Left lobe of liver (tissue), 2 donors: ENCODE measurements at regions not wholly inside any gene's neighbourhood (a gene's known extent, or its start where the extent isn't known, plus 50 kb on each side); places are given as distances from the start of the nearest gene placed in this dataset.
"Not testable (repeated sequence)": the region's sequence is repeated elsewhere in the genome, so short reads cannot be mapped to it uniquely, and the experiment has no call there.

Experiments
- ATAC-seq: fragments of 200-7000 bp; cut with Tn5 transposase; one replicate; pipeline ENCODE4 v1.9.1; 2020; ENCODE audit warnings: mild to moderate bottlenecking, moderate library complexity
- DNase-seq: peaks from one replicate; pipeline ENCODE4 v3.0.0-alpha.2; 2020; ENCODE audit warnings: low spot score
- donor health status: DM: no; HTN: no; CAD: no; lungs with moderate emphysema.
- donor health status: DM: no; HTN: yes; CAD: no.

DNA sequence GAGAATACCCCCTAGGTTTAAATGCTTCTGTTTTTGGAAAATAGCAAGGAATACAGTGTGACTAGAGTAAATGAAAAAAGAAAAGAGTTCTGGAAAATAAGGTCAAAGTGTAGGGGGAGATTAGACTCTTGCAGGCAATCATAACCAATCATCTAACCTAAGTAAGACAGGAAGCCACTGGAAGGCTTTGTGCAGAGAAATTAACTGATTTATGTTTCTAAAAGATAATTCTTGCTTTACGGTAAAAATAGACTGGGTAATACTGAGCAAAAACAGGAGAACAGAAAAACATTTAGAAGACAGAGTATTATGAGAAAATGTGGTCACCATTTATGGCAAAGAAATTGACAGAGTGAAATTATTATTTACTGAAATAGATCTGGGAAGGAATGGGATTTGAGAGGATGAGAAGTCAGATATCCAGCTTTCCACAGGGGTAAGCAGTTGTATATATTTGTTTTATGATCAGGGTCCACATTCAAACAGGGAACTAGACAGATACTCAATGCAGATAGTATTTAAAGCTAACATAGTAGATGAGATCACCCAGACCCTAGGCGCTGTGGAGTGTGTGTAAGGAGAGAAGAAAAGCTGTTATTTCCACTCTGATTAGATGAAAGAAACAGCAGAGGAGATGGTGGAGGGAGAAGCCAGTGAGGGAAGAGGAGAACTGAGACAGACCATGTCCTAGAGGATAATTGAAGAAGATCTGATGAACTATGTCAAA, 1225.3 kb downstream of the CDH11 start:
- no peak for ATAC-seq
- no peak for DNase-seq

- no peak for DNase-seq
- no peak for ATAC-seq
Observed at GRCh38 chr16:63890723-63891122, 1231.1 kb downstream of the CDH11 start.

DNA sequence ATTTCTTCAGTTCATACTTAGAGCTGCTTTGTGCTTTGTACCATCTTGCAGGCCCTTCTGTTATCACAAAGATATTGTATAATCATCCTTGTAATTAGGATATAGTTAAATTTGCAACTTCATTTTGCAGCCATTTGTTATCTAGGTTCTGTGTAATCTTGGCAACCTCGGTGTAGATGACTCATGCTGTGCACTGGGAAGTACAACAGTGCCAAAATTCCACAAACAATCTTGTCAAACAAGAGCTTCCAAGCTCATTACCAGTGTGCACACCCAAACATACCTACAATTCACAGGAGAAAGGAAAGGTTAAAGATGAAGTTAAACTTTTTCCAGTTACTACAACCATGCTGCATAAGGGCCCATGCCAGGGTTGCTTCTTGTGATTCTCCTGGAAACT, 1231.8 kb downstream of the CDH11 start:
- ATAC-seq, result no peak
- DNase-seq, result no peak

DNA sequence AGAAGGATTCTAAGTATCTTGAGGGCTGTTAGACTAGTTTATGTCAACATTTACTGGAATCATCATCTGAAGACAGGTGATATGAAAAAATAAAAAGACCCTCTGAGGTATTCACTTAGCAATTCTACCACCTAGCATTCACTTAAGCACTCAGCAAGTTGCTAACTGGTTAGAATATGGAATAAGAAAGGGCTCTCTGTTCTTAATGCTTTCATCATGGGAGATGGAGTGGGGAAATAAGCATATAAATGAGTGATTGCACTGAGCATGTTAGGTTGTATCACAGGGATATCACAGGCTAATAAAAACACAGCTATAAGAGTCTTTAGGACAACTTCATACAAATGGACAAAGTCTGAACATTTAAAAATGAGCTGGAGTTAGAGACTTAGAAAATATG, 1238.8 kb downstream of the CDH11 start:
- ATAC-seq (no peak), DNase-seq (no peak)

- ATAC-seq (no peak), DNase-seq (no peak)
Observed at GRCh38 chr16:63882576-63882975, 1239.3 kb downstream of the CDH11 start.

DNA sequence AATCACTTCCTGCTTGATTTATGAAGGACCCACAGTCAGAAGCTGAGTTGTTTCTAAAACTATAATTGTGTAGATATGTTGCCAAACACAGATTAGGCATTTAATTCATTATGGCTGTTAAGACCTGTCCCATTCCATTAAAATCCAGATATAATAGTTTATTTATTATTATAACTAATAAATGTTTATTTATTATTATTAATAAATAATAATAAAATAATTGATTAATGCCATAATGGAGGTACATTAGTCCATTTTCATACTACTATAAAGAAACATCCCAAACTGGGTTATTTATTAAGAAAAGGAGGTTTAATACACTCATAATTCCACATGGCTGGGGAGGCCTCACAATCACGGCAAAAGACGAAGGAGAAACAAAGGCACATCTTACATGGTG, 1240.9 kb downstream of the CDH11 start:
- DNase-seq (no peak), ATAC-seq (no peak)

DNA sequence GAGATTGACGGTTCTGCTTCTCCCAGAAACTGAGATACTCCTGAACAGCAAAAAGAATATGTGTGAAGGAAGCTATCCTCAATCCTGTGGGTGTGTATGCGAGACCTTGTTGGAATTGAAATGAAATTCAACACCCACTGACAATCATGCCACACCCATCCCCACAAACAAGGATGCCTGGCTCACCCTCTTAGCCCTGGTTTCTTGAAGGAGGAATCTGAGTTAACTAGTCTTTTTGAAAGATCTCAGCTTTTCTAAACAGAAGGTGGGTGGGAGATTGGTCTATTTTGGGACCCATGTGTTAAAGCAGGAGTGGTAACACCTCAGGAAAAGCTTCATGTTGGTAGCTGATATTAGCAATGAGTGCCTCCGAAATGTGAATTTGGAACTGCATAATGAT, 1244.5 kb downstream of the CDH11 start:
- ATAC-seq (no peak), DNase-seq (no peak)

- ATAC-seq (no peak), DNase-seq (no peak)
Observed at GRCh38 chr16:63876103-63876502, 1245.8 kb downstream of the CDH11 start.

DNA sequence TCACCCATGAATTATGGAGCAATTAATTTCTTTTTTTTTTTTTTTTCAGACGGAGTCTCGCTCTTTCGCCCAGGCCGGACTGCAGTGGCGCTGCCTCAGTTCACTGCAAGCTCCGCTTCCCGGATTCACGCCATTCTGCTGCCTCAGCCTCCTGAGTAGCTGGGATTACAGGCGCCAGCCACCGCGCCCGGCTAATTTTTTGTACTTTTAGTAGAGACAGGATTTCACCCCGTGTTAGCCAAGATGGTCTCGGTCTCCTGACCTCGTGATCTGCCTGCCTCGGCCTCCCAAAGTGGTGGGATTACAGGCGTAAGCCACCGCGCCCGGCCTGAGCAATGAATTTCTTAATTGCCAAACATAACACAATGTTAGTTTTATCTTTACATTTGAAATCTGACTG, 1261.2 kb downstream of the CDH11 start:
- not testable (repeated sequence) for ATAC-seq, DNase-seq

DNA sequence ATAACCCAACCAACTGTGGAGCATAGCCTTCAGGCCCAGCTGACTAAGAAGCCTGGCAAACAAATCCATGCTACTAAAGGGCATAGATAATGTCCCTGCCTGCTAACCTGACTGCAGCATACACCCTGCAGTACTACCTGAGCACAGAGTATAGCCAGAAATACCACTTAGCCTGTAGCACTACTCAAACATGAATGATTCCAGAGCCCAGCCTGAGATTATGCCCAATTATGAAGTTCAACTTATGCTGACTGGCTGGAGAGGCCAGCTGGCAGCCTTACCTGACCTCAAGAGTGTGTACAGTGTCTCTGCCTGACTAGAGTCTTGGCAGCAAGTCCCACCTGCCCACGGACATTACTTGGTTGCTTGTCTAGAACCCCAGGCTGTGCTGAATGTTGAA, 1265.3 kb downstream of the CDH11 start:
- ATAC-seq, result no peak
- no peak for DNase-seq

GRCh38 chr16:63850979-63851378, 1270.9 kb downstream of the CDH11 start:
- ATAC-seq (no peak), DNase-seq (no peak)

- DNase-seq, result no peak
- ATAC-seq, result no peak
Observed at GRCh38 chr16:63841271-63841670, 1280.6 kb downstream of the CDH11 start.

GRCh38 chr16:63830061-63830460, 1291.8 kb downstream of the CDH11 start:
- DNase-seq, result no peak
- ATAC-seq, result no peak

DNA sequence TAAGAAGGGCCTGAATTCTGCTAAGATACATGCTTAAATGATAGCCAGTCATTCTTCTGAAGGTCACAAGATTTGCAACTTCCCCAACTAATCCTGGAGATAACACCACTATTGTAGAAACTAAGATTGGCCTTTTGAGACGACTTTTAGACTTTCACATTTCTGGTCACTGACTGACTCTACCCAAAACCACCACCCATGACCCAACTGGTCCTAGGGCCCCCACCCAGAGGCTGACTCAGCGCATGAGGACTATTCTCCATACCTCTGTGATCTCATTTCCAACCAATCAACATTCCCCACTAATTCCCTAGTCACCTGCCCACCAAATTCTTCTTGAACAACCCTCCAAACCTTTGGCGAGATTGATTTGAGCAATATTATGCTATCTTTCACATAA, 1299.0 kb downstream of the CDH11 start:
- DNase-seq (no peak), ATAC-seq (no peak)

GRCh38 chr16:63816276-63816675, 1305.6 kb downstream of the CDH11 start:
- no peak for ATAC-seq
- DNase-seq, result no peak

DNA sequence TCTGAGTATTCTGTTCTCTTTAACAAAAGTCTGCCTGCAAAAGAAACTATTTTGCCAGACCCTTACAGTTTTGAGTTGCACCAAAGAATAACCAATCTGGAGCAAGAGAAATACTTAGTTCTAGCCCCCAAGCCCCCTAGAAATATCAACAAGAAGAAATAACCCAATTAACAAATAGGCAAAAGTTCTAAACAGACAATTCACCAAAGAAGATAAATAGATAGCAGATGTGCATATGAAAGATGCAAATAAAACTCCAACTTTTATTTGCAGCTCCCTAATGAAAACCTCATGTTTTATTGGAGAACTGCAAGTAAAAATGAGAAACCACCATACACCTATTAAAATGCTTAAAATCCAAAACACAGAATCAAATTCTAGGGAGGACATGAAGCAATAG, 1308.0 kb downstream of the CDH11 start:
- no peak for ATAC-seq

DNA sequence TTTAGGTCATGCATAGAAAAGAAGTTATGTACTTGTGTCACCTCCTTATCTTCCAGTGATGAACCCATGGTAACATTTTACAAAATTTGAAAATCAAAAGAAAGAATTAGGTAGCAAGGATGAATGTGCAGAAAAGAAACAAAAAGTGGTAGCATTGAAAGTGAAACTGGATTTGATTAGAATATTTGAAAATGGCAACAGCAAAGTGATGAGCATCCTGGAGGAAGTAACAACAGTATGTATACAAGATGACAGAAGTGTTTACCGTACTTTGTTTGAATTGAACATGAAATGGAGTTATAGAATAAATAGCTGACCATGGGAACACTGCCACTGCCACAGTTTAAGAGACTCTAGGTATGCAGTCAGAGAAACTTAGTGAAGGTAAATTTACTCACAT, 1313.1 kb downstream of the CDH11 start:
- no peak for DNase-seq
- no peak for ATAC-seq

More for the DNA sequence above, 1308.0 kb downstream of the CDH11 start:
- DNase-seq, result no peak

- ATAC-seq (no peak), DNase-seq (no peak)
Observed at GRCh38 chr16:63806794-63807506, 1314.9 kb downstream of the CDH11 start.

- no peak for ATAC-seq
- no peak for DNase-seq
Observed at GRCh38 chr16:63804126-63804525, 1317.7 kb downstream of the CDH11 start.

- DNase-seq (no peak), ATAC-seq (no peak)
Observed at GRCh38 chr16:63789603-63790002, 1332.3 kb downstream of the CDH11 start.

DNA sequence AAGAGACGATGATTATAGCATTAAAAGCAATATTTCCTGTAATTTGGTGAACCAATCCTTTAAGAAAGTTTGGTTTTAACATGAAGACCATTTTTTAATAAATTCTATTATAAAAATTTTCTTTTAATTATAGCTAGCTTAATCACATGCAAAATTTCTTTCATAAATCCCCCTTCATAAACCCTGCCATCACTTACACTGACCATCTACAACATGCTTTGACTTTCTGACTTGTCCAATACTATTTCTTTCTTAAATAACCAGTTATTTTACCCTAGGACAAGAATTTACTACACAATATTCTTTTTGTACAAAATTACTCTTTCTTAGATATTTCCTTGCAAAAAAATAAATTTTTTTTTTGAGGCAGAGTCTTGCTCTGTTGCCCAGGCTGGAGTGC, 1334.8 kb downstream of the CDH11 start:
- ATAC-seq (no peak), DNase-seq (no peak)

GRCh38 chr16:63785170-63785569, 1336.7 kb downstream of the CDH11 start:
- ATAC-seq, result no peak
- DNase-seq, result no peak

DNA sequence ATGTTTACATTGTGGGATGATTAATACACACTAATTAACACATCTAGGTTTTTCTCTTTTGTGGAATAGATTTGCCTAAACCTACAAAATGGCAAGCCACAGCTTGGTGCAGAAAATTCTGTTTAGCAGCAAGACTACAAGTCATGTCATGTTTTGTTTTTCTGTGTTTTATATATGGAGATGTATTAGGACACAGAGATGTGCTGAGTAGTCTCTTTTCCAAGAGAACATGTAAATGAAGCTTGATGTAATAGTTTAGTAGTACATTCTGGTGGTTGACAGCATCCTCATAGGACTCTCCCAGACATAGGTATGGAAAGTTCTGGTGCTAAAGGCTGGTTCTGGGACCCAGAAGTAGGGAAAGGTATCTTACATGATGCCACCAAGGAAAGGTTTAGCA, 1345.4 kb downstream of the CDH11 start:
- ATAC-seq, result no peak
- DNase-seq, result no peak
